ENCODE measurements at regions not wholly inside any gene's neighbourhood (a gene's known extent, or its start where the extent isn't known, plus 50 kb on each side); places are given as distances from the start of the nearest gene placed in this dataset.

GRCh38 chr14:38791862-38792261 lies 311.2 kb downstream of the SEC23A start:
- Histone ChIP-seq H3K79me1 (ENCODE audit: low read depth in 1 of 2, low read length in 2 of 2) (no peaks in the 10 kb centered on the region), H2BK5ac (ENCODE audit: low read depth, low read length, poor library complexity, severe bottlenecking) (no peak overlapping the region), H4K8ac (ENCODE audit: low read depth in 2 of 2, low read length in 2 of 2) (no peak overlapping the region), H3K14ac (replicated peaks; ENCODE audit: low read depth, low read length) (no peak overlapping the region), H3K4ac (ENCODE audit: low read depth, low read length) (no peak overlapping the region), H3K23ac (ENCODE audit: low read depth, low read length) (no peak overlapping the region), H3K9me3 (ENCODE audit: control insufficient read depth, insufficient read depth, low read length) (no peaks in the 10 kb centered on the region), H4K20me1 (ENCODE audit: insufficient read depth, low read length) (no peaks in the 10 kb centered on the region), H2AFZ (replicated peaks; ENCODE audit: low read length, poor library complexity) (no peak overlapping the region), H3K4me1 (ENCODE audit: control insufficient read depth, insufficient read depth, low read length) (no peaks in the 10 kb centered on the region), H3K18ac (ENCODE audit: low read depth, low read length) (no peak overlapping the region), H3K36me3 (ENCODE audit: control insufficient read depth, insufficient read depth, low read length) (no peaks in the 10 kb centered on the region), H3K27me3 (ENCODE audit: control insufficient read depth, insufficient read depth, low read length) (no peaks in the 10 kb centered on the region), H3K56ac (ENCODE audit: extremely low read depth, insufficient read depth, low read length) (no peak overlapping the region), H4K91ac (ENCODE audit: insufficient read depth, low read depth, low read length) (no peak overlapping the region), H3K4me3 (ENCODE audit: insufficient read depth, low read depth, low read length) (no peak overlapping the region), H4K5ac (ENCODE audit: low read depth, low read length) (no peak overlapping the region), H3K4me2 (ENCODE audit: low read depth, low read length) (no peak overlapping the region), H2AK5ac (ENCODE audit: low read depth, low read length) (no peak overlapping the region), H2BK120ac (ENCODE audit: low read depth, low read length) (no peak overlapping the region), H3K27ac (ENCODE audit: insufficient read depth, low read length) (no peak overlapping the region), H3K9me1 (ENCODE audit: insufficient read depth, low read length) (no peaks in the 10 kb centered on the region), H2AK9ac (replicated peaks; ENCODE audit: low read depth, low read length, poor library complexity) (no peak overlapping the region), H2BK15ac (ENCODE audit: low read depth, low read length) (no peak overlapping the region), H2BK20ac (ENCODE audit: low read depth, low read length) (no peak overlapping the region), H3K9ac (ENCODE audit: low read depth, low read length) (no peak overlapping the region)
- intact Hi-C loops (cut with micrococcal nuclease), result no loop called here
- no peak for ATAC-seq (ENCODE audit: low read depth)
- in situ Hi-C loops (cut with MboI; ENCODE audit: low sequenced_read_pairs), result no loop called here
- 14% methylated on average over 1 of the region's 3 CpGs; no CpG with 5 or more reads in 1 of the 2 experiments for whole genome bisulfite sequencing, 2 experiments (ENCODE audit: extremely low coverage in 2 of 2, insufficient read length in 1 of 2)
- DNase-seq, result no peak
- ChIA-PET CTCF (no interaction called here), POLR2A (ENCODE audit: unreplicated experiment) (no interaction called here)
- dilution Hi-C loops (cut with HindIII; ENCODE audit: low sequenced_read_pairs, unreplicated experiment), result no loop called here
- TF ChIP-seq BHLHE40 (IDR thresholded peaks at IDR 0.05; ENCODE audit: low read depth, low read length) (no peak), RCOR1 (IDR thresholded peaks at IDR 0.05; ENCODE audit: insufficient replicate concordance, low read length) (no peak), FOS (IDR thresholded peaks at IDR 0.05; ENCODE audit: low read depth, low read length) (no peak), SMC3 (IDR thresholded peaks at IDR 0.05; ENCODE audit: low read depth, low read length) (no peak), POLR2A (IDR thresholded peaks at IDR 0.05; ENCODE audit: low read depth, low read length) (no peak), ELK1 (IDR thresholded peaks at IDR 0.05; ENCODE audit: borderline replicate concordance, low read depth, low read length) (no peak), RFX5 (IDR thresholded peaks at IDR 0.05; ENCODE audit: low read depth, low read length) (no peak), CEBPB (IDR thresholded peaks at IDR 0.05; ENCODE audit: low read depth, low read length) (no peak), MAZ (IDR thresholded peaks at IDR 0.05; ENCODE audit: borderline replicate concordance, low read depth, low read length) (no peak), MAFK (IDR thresholded peaks at IDR 0.05; ENCODE audit: low read depth, low read length) (no peak), RAD21 (IDR thresholded peaks at IDR 0.05; ENCODE audit: low read length) (no peak), MXI1 (IDR thresholded peaks at IDR 0.05; ENCODE audit: borderline replicate concordance, low read depth, low read length) (no peak), CHD1 (IDR thresholded peaks at IDR 0.05; ENCODE audit: low read depth, low read length) (no peak), NFE2L2 (IDR thresholded peaks at IDR 0.05; ENCODE audit: low read depth, low read length) (no peak)
- TF ChIP-seq, protein P1, sequence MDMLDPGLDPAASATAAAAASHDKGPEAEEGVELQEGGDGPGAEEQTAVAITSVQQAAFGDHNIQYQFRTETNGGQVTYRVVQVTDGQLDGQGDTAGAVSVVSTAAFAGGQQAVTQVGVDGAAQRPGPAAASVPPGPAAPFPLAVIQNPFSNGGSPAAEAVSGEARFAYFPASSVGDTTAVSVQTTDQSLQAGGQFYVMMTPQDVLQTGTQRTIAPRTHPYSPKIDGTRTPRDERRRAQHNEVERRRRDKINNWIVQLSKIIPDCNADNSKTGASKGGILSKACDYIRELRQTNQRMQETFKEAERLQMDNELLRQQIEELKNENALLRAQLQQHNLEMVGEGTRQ (IDR thresholded peaks at IDR 0.05; ENCODE audit: low read depth, low read length), result no peak
- TF ChIP-seq, protein P2, sequence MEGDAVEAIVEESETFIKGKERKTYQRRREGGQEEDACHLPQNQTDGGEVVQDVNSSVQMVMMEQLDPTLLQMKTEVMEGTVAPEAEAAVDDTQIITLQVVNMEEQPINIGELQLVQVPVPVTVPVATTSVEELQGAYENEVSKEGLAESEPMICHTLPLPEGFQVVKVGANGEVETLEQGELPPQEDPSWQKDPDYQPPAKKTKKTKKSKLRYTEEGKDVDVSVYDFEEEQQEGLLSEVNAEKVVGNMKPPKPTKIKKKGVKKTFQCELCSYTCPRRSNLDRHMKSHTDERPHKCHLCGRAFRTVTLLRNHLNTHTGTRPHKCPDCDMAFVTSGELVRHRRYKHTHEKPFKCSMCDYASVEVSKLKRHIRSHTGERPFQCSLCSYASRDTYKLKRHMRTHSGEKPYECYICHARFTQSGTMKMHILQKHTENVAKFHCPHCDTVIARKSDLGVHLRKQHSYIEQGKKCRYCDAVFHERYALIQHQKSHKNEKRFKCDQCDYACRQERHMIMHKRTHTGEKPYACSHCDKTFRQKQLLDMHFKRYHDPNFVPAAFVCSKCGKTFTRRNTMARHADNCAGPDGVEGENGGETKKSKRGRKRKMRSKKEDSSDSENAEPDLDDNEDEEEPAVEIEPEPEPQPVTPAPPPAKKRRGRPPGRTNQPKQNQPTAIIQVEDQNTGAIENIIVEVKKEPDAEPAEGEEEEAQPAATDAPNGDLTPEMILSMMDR (conservative IDR thresholded peaks at IDR 0.05; ENCODE audit: low read depth, low read length), result no peak
- no TSS peak for BruUV-seq (replicated peaks)
